Esophagus muscularis mucosa (tissue), 4 donors: ENCODE measurements at regions not wholly inside any gene's neighbourhood (a gene's known extent, or its start where the extent isn't known, plus 50 kb on each side); places are given as distances from the start of the nearest gene placed in this dataset.

Source experiments
- DNase-seq: peaks from one replicate; pipeline ENCODE4 v3.0.0-alpha.2; 2017; ENCODE audit errors: extremely low spot score
- H3K27ac ChIP-seq, 4 donors: fragments of 200-600 bp; sonication (generic); replicated peaks in 1 of 4; 1 replicate in 3 of 4; 2 replicates in 1 of 4; pipeline ENCODE4 v1.5.1; 2016 to 2019; ENCODE audit warnings: mild to moderate bottlenecking in 1 of 4
- H3K27me3 ChIP-seq, 4 donors: fragments of 200-600 bp; sonication (generic); one replicate each; pipeline versions ENCODE4 v1.5.1 to v1.6.0; 2016 to 2019
- H3K36me3 ChIP-seq, 4 donors: fragments of 200-600 bp; sonication (generic); one replicate each; pipeline ENCODE4 v1.5.1; 2016 to 2019
- H3K4me1 ChIP-seq, 4 donors: fragments of 200-600 bp; sonication (generic); one replicate each; pipeline ENCODE4 v1.5.1; 2016 to 2019
- H3K4me3 ChIP-seq, 4 donors: fragments of 200-600 bp; sonication (generic); 1 replicate in 2 of 4; 2 replicates in 2 of 4; pipeline ENCODE4 v1.5.1; 2016 to 2019; ENCODE audit warnings: mild to moderate bottlenecking in 4 of 4, moderate library complexity in 1 of 4
- H3K9me3 ChIP-seq, 4 donors: fragments of 200-600 bp; sonication (generic); 1 replicate in 3 of 4; 2 replicates in 1 of 4; pipeline ENCODE4 v1.5.1; 2016 to 2019
- CTCF ChIP-seq, 3 experiments: fragments of 200-600 bp in 2 of 3; fragments of 450-650 bp in 1 of 3; sonication (generic) in 2 of 3; IDR thresholded peaks; one replicate each; pipeline ENCODE4 v1.5.1; 2017 to 2019; ENCODE audit warnings: antibody characterized with exemption in 3 of 3, mild to moderate bottlenecking in 2 of 3, moderate library complexity in 1 of 3
- EP300 ChIP-seq: sonication (generic); formaldehyde crosslinking; IDR thresholded peaks from one replicate; pipeline ENCODE4 v1.6.1; 2017; ENCODE audit warnings: antibody characterized with exemption
- POLR2A ChIP-seq: fragments of 450-650 bp; IDR thresholded peaks from one replicate; pipeline ENCODE4 v1.6.1; 2017; ENCODE audit warnings: antibody characterized with exemption, moderate library complexity, mild to moderate bottlenecking, low read depth
- POLR2AphosphoS5 ChIP-seq, 2 donors: sonication (generic); formaldehyde crosslinking; IDR thresholded peaks; one replicate each; pipeline ENCODE4 v1.6.1; 2017; ENCODE audit warnings: antibody characterized with exemption in 2 of 2
- WGBS: methylation state at CpG from one replicate; pipeline ENCODE4 v1.1.5; 2018; 5-methylcytosine and 5-hydroxymethylcytosine counted together
- intact Hi-C: fragments of 100-400 bp; cut with DNase I; formaldehyde crosslinking; loops from one replicate; pipeline ENCODE4 v1.15.1; 2023

- H3K4me3 ChIP-seq, result no peak overlapping the region
- H3K9me3 ChIP-seq, result no peaks in the 10 kb centered on the region
- intact Hi-C loops, result no loop called here
- WGBS, result 75% methylated on average over 3 of the region's 3 CpGs
- H3K4me1 ChIP-seq, result no peaks in the 10 kb centered on the region
- peaks cover 0 to 64% (median 5%) of the 10 kb centered on the region in 4 donors for H3K27me3 ChIP-seq
- TF ChIP-seq POLR2AphosphoS5 (IDR thresholded peaks at IDR 0.05), result no peak
- no peak for TF ChIP-seq CTCF (IDR thresholded peaks at IDR 0.05)
- TF ChIP-seq EP300, result no peak
- no peak for TF ChIP-seq POLR2A
- no peaks in the 10 kb centered on the region for H3K36me3 ChIP-seq
- DNase-seq, result no peak
- H3K27ac ChIP-seq, result no peak overlapping the region
Observed at GRCh38 chr20:37643400-37643799, 50.4 kb upstream of the CTNNBL1 start.

GRCh38 chr20:37642246-37642645, 51.6 kb upstream of the CTNNBL1 start:
- intact Hi-C loops, result no loop called here
- H3K27me3 ChIP-seq, result peaks cover 0 to 68% (median 5%) of the 10 kb centered on the region in 4 donors

GRCh38 chr20:37640600-37641561, 52.9 kb upstream of the CTNNBL1 start:
- DNase-seq, result no peak
- Histone ChIP-seq H3K27ac (no peak overlapping the region), H3K9me3 (peaks cover 0 to 3% (median 0%) of the 10 kb centered on the region in 4 donors), H3K36me3 (no peaks in the 10 kb centered on the region), H3K27me3 (peaks cover 0 to 82% (median 5%) of the 10 kb centered on the region in 4 donors), H3K4me1 (no peaks in the 10 kb centered on the region), H3K4me3 (no peak overlapping the region)
- TF ChIP-seq EP300, result no peak
- TF ChIP-seq POLR2A, result no peak
- TF ChIP-seq POLR2AphosphoS5 (IDR thresholded peaks at IDR 0.05), result no peak
- no peak for TF ChIP-seq CTCF (IDR thresholded peaks at IDR 0.05)
- WGBS, result 31% methylated on average over 12 of the region's 13 CpGs
- intact Hi-C loops, result no loop called here

More at GRCh38 chr20:37642246-37642645, 51.6 kb upstream of the CTNNBL1 start:
- Histone ChIP-seq H3K27ac (no peak overlapping the region), H3K4me1 (no peaks in the 10 kb centered on the region), H3K4me3 (no peak overlapping the region), H3K9me3 (no peaks in the 10 kb centered on the region), H3K36me3 (no peaks in the 10 kb centered on the region)
- no peak for TF ChIP-seq POLR2A
- TF ChIP-seq POLR2AphosphoS5 (IDR thresholded peaks at IDR 0.05), result no peak
- TF ChIP-seq CTCF (IDR thresholded peaks at IDR 0.05), result no peak
- no peak for TF ChIP-seq EP300
- no peak for DNase-seq
- 69% methylated on average over 1 of the region's 1 CpG for WGBS

GRCh38 chr20:37638527-37638926, 55.3 kb upstream of the CTNNBL1 start:
- H3K36me3 ChIP-seq, result no peaks in the 10 kb centered on the region
- 83% methylated on average over 2 of the region's 2 CpGs for whole genome bisulfite sequencing
- H3K4me3 ChIP-seq, result no peak overlapping the region
- peaks cover 0 to 21% (median 8%) of the 10 kb centered on the region in 4 donors for H3K9me3 ChIP-seq
- H3K27me3 ChIP-seq, result peaks cover 0 to 77% (median 5%) of the 10 kb centered on the region in 4 donors
- TF ChIP-seq POLR2AphosphoS5 (IDR thresholded peaks at IDR 0.05) (no peak), POLR2A (no peak), CTCF (IDR thresholded peaks at IDR 0.05) (no peak)
- DNase-seq, result no peak
- intact Hi-C loops, result no loop called here
- H3K4me1 ChIP-seq, result no peaks in the 10 kb centered on the region
- H3K27ac ChIP-seq, result no peak overlapping the region
